GM19372 (cell line): ENCODE measurements at regions not wholly inside any gene's neighbourhood (a gene's known extent, or its start where the extent isn't known, plus 50 kb on each side); places are given as distances from the start of the nearest gene placed in this dataset.

Experiments
- ATAC-seq: cut with Tn5 transposase; IDR thresholded peaks from one replicate; pipeline ENCODE4 v1.9.1; 2021; ENCODE audit warnings: mild to moderate bottlenecking, low read depth, moderate library complexity; ENCODE audit not compliant: unreplicated experiment

DNA sequence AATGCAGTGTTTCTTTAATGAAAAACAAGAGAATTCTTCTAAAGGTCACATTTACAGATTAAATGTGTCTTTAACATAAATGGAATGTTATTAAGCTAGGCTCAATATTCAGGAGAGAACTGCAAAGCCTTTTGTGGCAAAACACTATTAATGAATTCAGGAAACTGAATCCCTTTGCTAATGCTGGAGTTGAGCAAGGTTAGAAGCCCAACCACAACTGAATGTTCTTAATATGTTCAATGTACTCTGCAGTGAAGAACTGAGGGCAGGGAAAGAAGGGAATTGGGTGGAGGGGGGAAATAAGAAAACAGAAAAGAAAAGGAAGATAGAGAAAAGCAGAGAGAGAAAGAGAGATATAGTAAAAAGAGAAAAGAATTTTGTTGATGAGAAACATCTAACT, 276.7 kb upstream of the TMEM161B start:
- no peak for ATAC-seq

- ATAC-seq: no peak
Measured at GRCh38 chr5:88544671-88545070, 276.0 kb upstream of the TMEM161B start.

GRCh38 chr5:88544136-88544645, 275.5 kb upstream of the TMEM161B start:
- no peak for ATAC-seq

GRCh38 chr5:88542786-88543185, 274.1 kb upstream of the TMEM161B start:
- no peak for ATAC-seq

DNA sequence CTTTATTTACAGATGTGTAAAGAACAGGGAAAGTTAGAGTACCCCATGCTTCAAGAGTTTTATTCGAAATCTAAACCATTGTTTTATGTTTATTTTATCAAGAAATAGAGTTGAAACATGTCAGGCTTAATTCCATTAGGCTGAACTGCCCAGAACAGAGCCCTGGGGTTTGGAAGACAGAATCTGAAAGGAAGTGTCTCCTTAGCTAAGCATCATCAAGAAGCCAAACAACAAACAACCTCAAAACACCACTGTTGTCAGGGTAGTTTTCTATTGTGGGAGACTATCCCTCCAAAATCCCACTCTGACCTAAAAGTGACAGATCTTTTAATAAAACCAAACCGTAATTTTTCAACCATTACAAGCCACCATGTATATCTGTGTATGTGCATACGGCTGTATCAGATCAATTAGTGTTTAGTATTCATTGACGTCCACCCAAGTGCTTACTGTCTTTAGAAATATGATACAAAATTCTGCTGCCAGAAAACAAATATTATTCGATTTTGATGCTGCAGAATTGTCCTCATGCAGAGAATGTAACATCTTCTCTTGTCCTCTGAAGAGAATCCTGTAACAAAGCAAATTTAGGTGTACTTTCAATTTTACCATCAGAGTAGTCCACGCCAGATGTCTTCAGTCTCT, 271.9 kb upstream of the TMEM161B start:
- no peak for ATAC-seq

GRCh38 chr5:88539693-88540365, 271.2 kb upstream of the TMEM161B start:
- ATAC-seq: no peak

GRCh38 chr5:88539026-88539425, 270.4 kb upstream of the TMEM161B start:
- no peak for ATAC-seq

DNA sequence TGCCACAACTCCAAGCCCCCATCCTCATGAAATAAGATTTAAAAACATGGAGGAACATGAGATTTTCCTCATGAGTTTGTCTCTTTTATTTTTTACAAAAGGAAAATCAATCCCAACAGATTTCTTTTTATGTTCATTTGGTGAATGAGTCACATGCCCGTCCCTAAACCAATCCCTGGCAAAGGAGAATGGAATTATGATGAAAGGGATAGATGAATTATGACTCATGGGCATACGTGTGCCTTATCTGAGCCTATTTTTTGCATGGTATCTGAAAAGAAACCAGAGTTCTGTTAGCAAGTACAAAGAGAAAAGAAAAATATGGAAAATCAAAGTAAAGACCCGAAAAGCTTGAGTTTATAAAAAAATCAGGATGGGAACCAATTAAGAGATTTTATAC, 267.5 kb upstream of the TMEM161B start:
- ATAC-seq: no peak

DNA sequence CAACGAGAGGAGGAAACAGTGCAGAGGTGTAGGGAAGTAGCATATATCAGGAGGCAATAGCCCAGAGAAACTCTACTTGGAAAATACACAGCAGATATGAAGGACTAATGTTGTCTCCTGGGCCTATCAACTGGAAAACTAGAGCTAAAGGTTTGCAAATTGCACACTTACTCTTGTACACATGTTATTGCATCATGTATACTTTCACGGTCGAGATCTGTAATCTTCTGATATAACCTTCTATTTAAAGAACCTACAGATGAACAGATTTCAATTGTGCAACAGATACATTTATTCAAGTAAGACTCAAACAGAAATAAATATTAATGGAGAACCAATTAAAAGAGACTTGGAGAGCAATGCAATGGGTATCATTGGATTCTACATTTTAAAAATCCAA, 256.3 kb upstream of the TMEM161B start:
- ATAC-seq: no peak

GRCh38 chr5:88519066-88519465, 250.4 kb upstream of the TMEM161B start:
- no peak for ATAC-seq

DNA sequence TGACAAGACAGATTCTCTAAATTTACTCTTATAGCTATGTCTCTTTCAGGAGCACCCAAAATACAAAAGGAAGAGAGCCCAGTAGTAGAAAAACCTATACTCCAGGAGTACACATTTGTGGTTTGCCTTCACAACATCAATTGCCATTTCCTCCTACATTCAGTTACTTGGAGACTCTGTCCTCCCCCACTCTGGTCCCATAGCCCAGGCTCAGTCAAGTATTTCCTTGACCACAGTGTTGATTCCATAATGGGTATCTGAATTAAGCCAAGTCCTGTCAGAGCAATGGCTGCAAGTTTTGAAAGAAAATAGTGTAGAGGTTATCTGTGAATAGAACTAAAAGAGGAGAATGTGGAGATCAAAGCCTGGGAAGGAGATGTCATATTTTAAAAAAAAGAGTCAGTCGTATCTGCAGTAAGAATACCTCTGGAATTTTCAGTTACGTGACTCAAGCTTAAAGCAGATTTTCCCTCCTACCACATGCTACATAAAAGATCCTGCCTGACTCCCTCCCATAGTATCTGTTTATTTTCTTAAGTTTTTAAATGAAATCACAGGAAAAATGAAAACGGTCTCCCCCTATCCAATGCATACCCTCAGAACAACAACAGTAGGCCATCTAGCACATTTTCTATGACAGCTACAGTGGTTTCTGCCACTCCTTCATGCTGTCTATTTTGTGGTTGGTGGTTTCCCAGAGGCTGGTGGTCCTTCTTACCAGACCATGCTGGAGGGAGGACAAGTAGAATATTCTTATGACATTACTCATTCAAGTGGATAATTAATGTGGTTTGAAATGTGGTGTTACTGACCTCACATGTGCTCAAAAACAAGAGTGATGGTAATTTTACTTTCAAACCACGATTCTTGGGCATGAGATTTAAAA, 249.7 kb upstream of the TMEM161B start:
- ATAC-seq: no peak

DNA sequence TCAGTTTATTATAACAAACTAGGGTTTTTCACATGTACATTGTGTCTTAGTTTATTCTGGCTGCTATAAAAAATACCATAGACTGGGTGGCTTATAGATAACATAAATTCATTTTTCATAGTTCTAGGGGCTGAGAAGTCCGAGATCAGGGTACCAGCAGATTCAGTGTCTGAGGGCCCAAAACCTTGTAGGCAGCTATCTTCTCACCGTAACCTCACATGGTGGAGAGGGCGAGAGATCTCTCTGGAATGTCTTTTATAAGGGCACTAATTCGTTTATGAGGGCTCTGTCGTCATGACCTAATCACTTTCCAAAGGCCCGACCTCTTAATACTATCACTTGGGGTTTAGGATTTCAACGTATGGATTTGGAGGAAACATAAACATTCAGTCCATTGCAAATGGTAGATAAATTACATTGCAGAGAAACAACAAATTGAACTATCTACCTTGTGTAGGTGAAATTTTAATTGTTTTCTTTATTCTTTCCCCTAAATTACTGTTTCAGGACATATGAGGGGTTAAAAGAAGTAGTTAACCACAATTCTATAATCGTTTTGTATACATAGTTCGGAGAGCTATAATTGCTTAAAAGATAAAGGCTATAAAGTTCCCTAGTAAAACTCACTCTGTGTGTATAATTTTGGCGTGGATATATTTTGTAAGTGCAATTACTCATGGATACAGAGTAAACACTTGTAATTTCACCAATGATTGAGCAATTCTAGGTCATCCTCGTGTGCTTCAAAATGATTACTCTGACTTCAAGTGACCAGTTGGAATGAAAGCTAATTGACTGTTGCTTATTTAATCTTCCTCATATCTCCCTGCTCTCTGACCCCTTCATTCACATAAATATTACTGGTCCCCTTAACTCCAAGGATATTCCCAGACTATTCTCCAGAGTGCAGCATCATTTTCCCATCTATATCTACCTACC, 247.5 kb upstream of the TMEM161B start:
- no peak for ATAC-seq

GRCh38 chr5:88515068-88515467, 246.4 kb upstream of the TMEM161B start:
- ATAC-seq: no peak

DNA sequence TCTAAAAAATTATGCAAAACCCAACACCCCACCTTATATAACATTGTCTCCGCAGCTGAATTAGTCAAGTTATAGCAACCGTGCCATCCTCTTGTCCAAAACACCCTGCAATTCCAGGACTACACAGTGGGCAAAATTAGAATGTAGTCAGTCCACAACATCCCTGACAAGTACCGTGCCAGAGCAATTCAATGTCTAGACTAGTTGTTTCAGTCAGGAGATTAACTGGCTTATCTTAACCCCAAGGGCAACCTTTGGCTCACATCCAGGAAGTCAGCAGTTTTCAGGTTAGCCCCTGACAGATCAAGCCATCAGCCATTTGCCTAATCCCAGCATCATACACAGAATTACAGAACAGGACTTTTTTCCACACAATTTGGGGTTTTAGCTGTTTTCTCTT, 240.8 kb upstream of the TMEM161B start:
- no peak for ATAC-seq

DNA sequence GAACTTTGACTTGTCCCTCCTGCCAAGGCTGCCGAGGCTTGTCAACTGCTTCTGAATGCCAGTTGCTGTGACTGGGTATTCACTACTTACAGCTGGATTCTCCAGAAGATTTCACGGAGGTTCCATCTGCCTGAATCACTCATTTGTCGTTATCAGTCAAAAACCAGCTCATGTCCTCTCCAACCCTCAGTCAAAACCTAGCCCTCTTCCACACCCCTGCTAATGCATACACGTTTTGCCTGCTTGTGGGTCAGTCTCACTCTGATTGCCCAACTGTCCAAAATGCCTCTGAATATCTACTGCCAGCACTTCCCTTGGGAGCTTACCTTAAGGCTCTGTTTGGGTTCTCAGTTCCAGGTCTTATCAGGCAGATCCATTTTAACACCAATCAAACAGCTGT, 238.6 kb upstream of the TMEM161B start:
- ATAC-seq: no peak

DNA sequence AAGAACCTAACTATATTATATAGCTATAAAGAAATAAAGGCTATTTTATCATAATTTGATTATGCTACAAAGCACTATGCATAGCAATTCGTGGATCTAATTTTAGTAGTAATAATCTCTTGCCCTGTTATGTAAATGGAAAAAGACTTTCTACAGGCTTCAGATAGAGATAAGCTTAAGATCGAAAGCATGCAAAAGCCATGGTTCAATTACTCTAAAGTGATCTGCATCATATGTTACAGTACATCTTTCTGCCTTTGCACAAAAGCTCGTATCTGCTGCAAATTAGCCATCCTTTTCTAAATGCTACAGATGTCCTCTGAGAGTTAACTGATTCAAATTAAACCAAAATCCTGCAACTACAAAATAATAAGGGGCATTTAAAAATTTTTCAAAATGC, 234.8 kb upstream of the TMEM161B start:
- ATAC-seq: no peak

DNA sequence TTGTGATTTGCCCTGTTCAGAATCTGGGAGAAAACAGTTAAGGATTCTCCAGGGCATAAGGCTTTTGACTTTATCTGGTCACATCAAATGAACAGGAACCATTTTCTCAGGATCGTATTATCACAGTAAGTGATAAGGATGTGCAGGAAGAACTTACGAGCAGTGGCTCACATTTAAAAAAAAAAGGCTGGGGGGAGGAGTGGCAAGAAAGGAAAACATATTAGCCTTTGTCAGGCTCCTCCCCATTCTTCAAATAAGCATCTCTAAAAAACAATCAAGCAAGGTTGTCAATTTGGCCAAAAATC, 234.3 kb upstream of the TMEM161B start:
- ATAC-seq: no peak

- ATAC-seq: peak; percentile 73
Measured at GRCh38 chr5:88502179-88503040, 233.8 kb upstream of the TMEM161B start.

GRCh38 chr5:88495810-88496209, 227.2 kb upstream of the TMEM161B start:
- ATAC-seq: no peak
